ENCODE measurements at regions not wholly inside any gene's neighbourhood (a gene's known extent, or its start where the extent isn't known, plus 50 kb on each side); places are given as distances from the start of the nearest gene placed in this dataset.

DNA sequence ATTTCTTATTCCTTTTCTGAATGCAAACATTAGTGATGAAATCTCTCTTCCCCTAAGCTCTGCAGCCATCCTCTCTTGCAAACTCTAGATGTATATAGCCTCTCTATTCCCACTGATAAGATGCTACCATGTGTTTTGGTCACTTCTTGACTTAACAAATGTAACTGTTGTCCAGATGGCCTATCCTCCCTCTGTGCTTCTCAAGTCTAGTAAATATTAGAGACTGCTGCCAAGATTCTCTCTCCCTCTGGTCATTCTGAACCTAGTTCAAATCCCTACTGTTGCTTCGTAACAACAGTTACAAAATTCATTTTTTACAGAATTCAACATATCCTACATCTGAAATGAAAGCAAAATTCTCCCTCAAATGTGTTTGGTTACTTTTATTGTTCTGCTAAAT lies 156.6 kb downstream of the TXNL1 start:
- H3K79me2 ChIP-seq (ENCODE audit: low read depth): no peaks in the 10 kb centered on the region
- Mint-ChIP-seq H3K4me3 (no peak overlapping the region), H3K27ac (no peak overlapping the region), H3K27me3 (ENCODE audit: insufficient read depth, low read depth) (no peaks in the 10 kb centered on the region), H3K36me3 (no peaks in the 10 kb centered on the region), H3K4me1 (no peaks in the 10 kb centered on the region), H3K9me3 (no peaks in the 10 kb centered on the region)
- no peak overlapping the region for H3K27ac ChIP-seq
- H3K27me3 ChIP-seq: no peaks in the 10 kb centered on the region
- no peak overlapping the region for H3K9ac ChIP-seq
- H3K36me3 ChIP-seq: no peaks in the 10 kb centered on the region
- H3K4me1 ChIP-seq: no peaks in the 10 kb centered on the region
- DNase-seq (ENCODE audit: low spot score): no peak
- H3K9me3 ChIP-seq (ENCODE audit: low read depth): no peaks in the 10 kb centered on the region
- H3K4me3 ChIP-seq: no peak overlapping the region
- no peak for TF ChIP-seq CTCF (IDR thresholded peaks at IDR 0.05)
- H3K4me2 ChIP-seq: no peak overlapping the region
- no peaks in the 10 kb centered on the region for H3F3A ChIP-seq (ENCODE audit: low read depth)
- H4K20me1 ChIP-seq (ENCODE audit: low read depth): no peaks in the 10 kb centered on the region
- no peak overlapping the region for H2AFZ ChIP-seq (replicated peaks)

GRCh38 chr18:56479841-56480240 lies 158.6 kb downstream of the TXNL1 start:
- Mint-ChIP-seq H3K27ac (no peak overlapping the region), H3K9me3 (peaks cover 2% of the 10 kb centered on the region), H3K4me3 (no peak overlapping the region), H3K27me3 (ENCODE audit: insufficient read depth, low read depth) (peaks cover 2% of the 10 kb centered on the region), H3K4me1 (no peaks in the 10 kb centered on the region), H3K36me3 (no peaks in the 10 kb centered on the region)
- Histone ChIP-seq H3K9ac (no peak overlapping the region), H2AFZ (replicated peaks) (no peak overlapping the region), H3K4me3 (no peak overlapping the region), H3K36me3 (no peaks in the 10 kb centered on the region), H3F3A (ENCODE audit: low read depth) (no peaks in the 10 kb centered on the region), H4K20me1 (ENCODE audit: low read depth) (no peaks in the 10 kb centered on the region), H3K4me1 (no peaks in the 10 kb centered on the region), H3K27me3 (no peaks in the 10 kb centered on the region), H3K4me2 (no peak overlapping the region), H3K79me2 (ENCODE audit: low read depth) (no peaks in the 10 kb centered on the region), H3K27ac (no peak overlapping the region), H3K9me3 (ENCODE audit: low read depth) (no peaks in the 10 kb centered on the region)
- DNase-seq (ENCODE audit: low spot score): no peak
- no peak for TF ChIP-seq EZH2 (IDR thresholded peaks at IDR 0.05)
- TF ChIP-seq CTCF (IDR thresholded peaks at IDR 0.05): no peak
- no peak for TF ChIP-seq EZH2phosphoT487 (IDR thresholded peaks at IDR 0.05)

DNA sequence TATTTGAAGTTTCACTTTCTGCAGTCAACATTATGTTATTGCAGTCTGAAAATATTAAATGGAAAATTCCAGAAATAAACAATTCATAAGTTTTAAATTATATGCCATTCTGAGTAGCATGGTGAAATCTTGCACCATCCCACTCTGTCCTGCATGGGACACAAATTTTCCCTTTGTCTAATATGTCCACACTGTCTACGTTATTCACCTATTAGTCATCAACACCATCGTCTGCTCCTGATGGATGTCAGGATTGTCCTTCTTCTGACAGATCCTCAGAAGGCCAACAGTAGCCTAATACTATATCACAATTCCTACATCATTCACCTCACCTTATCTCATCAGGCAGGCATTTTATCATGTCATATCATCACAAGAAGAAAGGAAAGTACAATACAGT lies 163.1 kb downstream of the TXNL1 start:
- Histone ChIP-seq H3K79me2 (ENCODE audit: low read depth) (no peaks in the 10 kb centered on the region), H3K36me3 (no peaks in the 10 kb centered on the region), H2AFZ (replicated peaks) (no peak overlapping the region), H3K27ac (no peak overlapping the region), H3K4me3 (no peak overlapping the region), H3K27me3 (no peaks in the 10 kb centered on the region), H4K20me1 (ENCODE audit: low read depth) (no peaks in the 10 kb centered on the region), H3K9me3 (ENCODE audit: low read depth) (no peaks in the 10 kb centered on the region), H3K9ac (no peak overlapping the region), H3K4me2 (no peak overlapping the region), H3K4me1 (no peaks in the 10 kb centered on the region), H3F3A (ENCODE audit: low read depth) (no peaks in the 10 kb centered on the region)
- Mint-ChIP-seq H3K36me3 (no peaks in the 10 kb centered on the region), H3K9me3 (peaks cover 2% of the 10 kb centered on the region), H3K4me3 (no peak overlapping the region), H3K4me1 (peaks cover 2% of the 10 kb centered on the region), H3K27me3 (ENCODE audit: insufficient read depth, low read depth) (peaks cover 2% of the 10 kb centered on the region), H3K27ac (no peak overlapping the region)
- DNase-seq (ENCODE audit: low spot score): no peak
- TF ChIP-seq EZH2phosphoT487 (IDR thresholded peaks at IDR 0.05): no peak
- no peak for TF ChIP-seq EZH2 (IDR thresholded peaks at IDR 0.05)
- TF ChIP-seq CTCF (IDR thresholded peaks at IDR 0.05): no peak
